Loucy (cell line): ENCODE measurements at regions not wholly inside any gene's neighbourhood (a gene's known extent, or its start where the extent isn't known, plus 50 kb on each side); places are given as distances from the start of the nearest gene placed in this dataset.
"Not testable (repeated sequence)": the region's sequence is repeated elsewhere in the genome, so short reads cannot be mapped to it uniquely, and the experiment has no call there.

Experiments
- H2AFZ ChIP-seq: fragments of 200-600 bp; sonication (generic); 2 replicates; pipeline ENCODE4 v1.6.0; 2016; ENCODE audit warnings: antibody characterized with exemption, mild to moderate bottlenecking, low read length, moderate library complexity
- H3F3A ChIP-seq: fragments of 200-600 bp; 2 replicates; pipeline ENCODE4 v1.6.0; 2016; ENCODE audit warnings: antibody characterized with exemption, low read depth, mild to moderate bottlenecking
- H3K27me3 ChIP-seq: fragments of 200-600 bp; sonication (generic); 2 replicates; pipeline ENCODE4 v1.6.1; 2014; ENCODE audit warnings: low read length, mild to moderate bottlenecking; ENCODE audit not compliant: insufficient read depth, poor library complexity, severe bottlenecking
- H3K36me3 ChIP-seq: fragments of 200-600 bp; sonication (generic); 2 replicates; pipeline ENCODE4 v1.6.1; 2016; ENCODE audit warnings: low read length; ENCODE audit not compliant: insufficient read depth
- H3K4me1 ChIP-seq: fragments of 200-600 bp; sonication (generic); 2 replicates; pipeline ENCODE4 v1.5.1; 2014; ENCODE audit warnings: low read length, mild to moderate bottlenecking; ENCODE audit not compliant: insufficient read depth, poor library complexity, severe bottlenecking
- H3K4me2 ChIP-seq: fragments of 200-600 bp; sonication (generic); 2 replicates; pipeline ENCODE4 v1.6.0; 2014; ENCODE audit warnings: antibody characterized with exemption, low read length, low read depth, mild to moderate bottlenecking; ENCODE audit not compliant: poor library complexity, severe bottlenecking
- H3K4me3 ChIP-seq: fragments of 200-600 bp; sonication (generic); 2 replicates; pipeline ENCODE4 v1.5.1; 2014; ENCODE audit warnings: low read length, mild to moderate bottlenecking, mixed read lengths; ENCODE audit not compliant: poor library complexity, severe bottlenecking
- H3K79me2 ChIP-seq: fragments of 200-600 bp; sonication (generic); 2 replicates; pipeline ENCODE4 v1.6.1; 2014; ENCODE audit warnings: low read length; ENCODE audit not compliant: insufficient read depth
- H3K9ac ChIP-seq: fragments of 200-600 bp; sonication (generic); 2 replicates; pipeline ENCODE4 v1.6.0; 2014; ENCODE audit warnings: mild to moderate bottlenecking, low read depth, low read length, moderate library complexity; ENCODE audit not compliant: poor library complexity, severe bottlenecking
- H3K9me2 ChIP-seq: fragments of 200-600 bp; sonication (generic); replicated peaks from 2 replicates; pipeline ENCODE4 v1.6.1; 2016; ENCODE audit warnings: low read depth, low read length, mixed read lengths
- H3K9me3 ChIP-seq: fragments of 200-600 bp; sonication (generic); 2 replicates; pipeline ENCODE4 v1.6.1; 2014; ENCODE audit warnings: mild to moderate bottlenecking, antibody characterized with exemption, low read length, low read depth; ENCODE audit not compliant: insufficient read depth
- H4K20me1 ChIP-seq: fragments of 200-600 bp; sonication (generic); 2 replicates; pipeline ENCODE4 v1.6.0; 2014; ENCODE audit warnings: antibody characterized with exemption, low read length, mild to moderate bottlenecking; ENCODE audit not compliant: insufficient read depth, poor library complexity, severe bottlenecking
- CTCF ChIP-seq: fragments of 200-600 bp; sonication (generic); conservative IDR thresholded peaks from 2 replicates; pipeline ENCODE4 v1.5.1; 2014; ENCODE audit warnings: mild to moderate bottlenecking, antibody characterized with exemption, low read length
- EZH2phosphoT487 ChIP-seq: fragments of 200-600 bp; IDR thresholded peaks from 2 replicates; pipeline ENCODE4 v1.6.1; 2018; ENCODE audit warnings: antibody characterized with exemption, mild to moderate bottlenecking, moderate library complexity, borderline replicate concordance

- H3K27me3 ChIP-seq, result no peaks in the 10 kb centered on the region
- H3F3A ChIP-seq, result no peaks in the 10 kb centered on the region
- TF ChIP-seq EZH2phosphoT487 (no peak), CTCF (no peak)
- no peak overlapping the region for H2AFZ ChIP-seq
- no peaks in the 10 kb centered on the region for H3K9me3 ChIP-seq
- no peaks in the 10 kb centered on the region for H3K4me1 ChIP-seq
- no peaks in the 10 kb centered on the region for H4K20me1 ChIP-seq
- H3K4me3 ChIP-seq, result no peak overlapping the region
- no peaks in the 10 kb centered on the region for H3K36me3 ChIP-seq
- H3K9ac ChIP-seq, result no peak overlapping the region
- H3K79me2 ChIP-seq, result no peaks in the 10 kb centered on the region
- no peak overlapping the region for H3K4me2 ChIP-seq
- no peaks in the 10 kb centered on the region for H3K9me2 ChIP-seq
These were observed 388.9 kb upstream of the ACTBL2 start for GRCh38 chr5:57871496-57871895.

- not testable (repeated sequence) for H3K4me3 ChIP-seq, H2AFZ ChIP-seq, H3K4me1 ChIP-seq, H3K9me2 ChIP-seq, H4K20me1 ChIP-seq, H3K79me2 ChIP-seq, H3K36me3 ChIP-seq, H3K9me3 ChIP-seq, H3K9ac ChIP-seq, H3K4me2 ChIP-seq, H3F3A ChIP-seq, H3K27me3 ChIP-seq
These were observed 387.7 kb upstream of the ACTBL2 start for GRCh38 chr5:57870267-57870666.

GRCh38 chr5:57863661-57864060 is 381.1 kb upstream of the ACTBL2 start:
- Histone ChIP-seq H2AFZ (no peak overlapping the region), H3K4me1 (no peaks in the 10 kb centered on the region), H3K9me3 (no peaks in the 10 kb centered on the region; the same call in 1 of the 2 replicates), H3K4me2 (no peak overlapping the region), H3K27me3 (no peaks in the 10 kb centered on the region), H4K20me1 (no peaks in the 10 kb centered on the region), H3K9me2 (no peaks in the 10 kb centered on the region), H3K79me2 (no peaks in the 10 kb centered on the region), H3K36me3 (no peaks in the 10 kb centered on the region), H3K9ac (no peak overlapping the region), H3F3A (no peaks in the 10 kb centered on the region), H3K4me3 (no peak overlapping the region)
- no peak for TF ChIP-seq CTCF
- TF ChIP-seq EZH2phosphoT487, result no peak

DNA sequence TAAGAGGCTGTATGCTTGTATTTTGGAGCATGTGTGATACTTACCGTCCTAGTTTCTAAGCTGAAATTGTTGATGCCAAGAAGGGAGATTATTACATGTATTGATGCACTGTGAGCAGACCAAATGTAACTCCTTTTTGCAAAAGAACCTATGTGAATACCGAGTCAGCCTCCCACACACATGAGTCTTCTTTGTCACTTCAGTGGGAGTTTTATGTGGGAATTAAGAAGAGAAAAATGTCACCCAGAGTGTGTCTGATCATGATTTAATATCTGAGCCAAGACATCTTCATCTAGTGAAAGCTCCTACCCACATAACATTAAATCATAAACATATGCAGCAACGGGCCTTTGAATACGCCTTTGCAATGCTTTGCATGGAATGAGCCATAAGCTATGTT is 380.3 kb upstream of the ACTBL2 start:
- Histone ChIP-seq H2AFZ (no peak overlapping the region), H3K4me1 (no peaks in the 10 kb centered on the region), H3K9ac (no peak overlapping the region), H3K4me3 (no peak overlapping the region), H3K36me3 (no peaks in the 10 kb centered on the region), H3K9me2 (no peaks in the 10 kb centered on the region), H3K4me2 (no peak overlapping the region), H3K9me3 (no peaks in the 10 kb centered on the region; the same call in 1 of the 2 replicates), H3K27me3 (no peaks in the 10 kb centered on the region), H3K79me2 (no peaks in the 10 kb centered on the region), H4K20me1 (no peaks in the 10 kb centered on the region), H3F3A (no peaks in the 10 kb centered on the region)
- TF ChIP-seq EZH2phosphoT487 (no peak), CTCF (no peak)
